Fibroblast of lung (primary cell): ENCODE measurements at regions not wholly inside any gene's neighbourhood (a gene's known extent, or its start where the extent isn't known, plus 50 kb on each side); places are given as distances from the start of the nearest gene placed in this dataset.

Experiments used
- EZH2 ChIP-seq: IDR thresholded peaks from 2 replicates; pipeline ENCODE4 v1.5.1; 2012; ENCODE audit warnings: low read length, control low read depth, mild to moderate bottlenecking; ENCODE audit errors: missing control alignments
- TF ChIP-seq, protein P1 (sequence below), 2 donors: IDR thresholded peaks in 1 of 2; conservative IDR thresholded peaks in 1 of 2; 1 replicate in 1 of 2; 2 replicates in 1 of 2; pipeline ENCODE4 v1.5.1; 2011 to 2012; ENCODE audit warnings: low read length in 2 of 2, control low read depth in 1 of 2, inconsistent platforms in 1 of 2, low read depth in 1 of 2, mild to moderate bottlenecking in 1 of 2

DNA sequence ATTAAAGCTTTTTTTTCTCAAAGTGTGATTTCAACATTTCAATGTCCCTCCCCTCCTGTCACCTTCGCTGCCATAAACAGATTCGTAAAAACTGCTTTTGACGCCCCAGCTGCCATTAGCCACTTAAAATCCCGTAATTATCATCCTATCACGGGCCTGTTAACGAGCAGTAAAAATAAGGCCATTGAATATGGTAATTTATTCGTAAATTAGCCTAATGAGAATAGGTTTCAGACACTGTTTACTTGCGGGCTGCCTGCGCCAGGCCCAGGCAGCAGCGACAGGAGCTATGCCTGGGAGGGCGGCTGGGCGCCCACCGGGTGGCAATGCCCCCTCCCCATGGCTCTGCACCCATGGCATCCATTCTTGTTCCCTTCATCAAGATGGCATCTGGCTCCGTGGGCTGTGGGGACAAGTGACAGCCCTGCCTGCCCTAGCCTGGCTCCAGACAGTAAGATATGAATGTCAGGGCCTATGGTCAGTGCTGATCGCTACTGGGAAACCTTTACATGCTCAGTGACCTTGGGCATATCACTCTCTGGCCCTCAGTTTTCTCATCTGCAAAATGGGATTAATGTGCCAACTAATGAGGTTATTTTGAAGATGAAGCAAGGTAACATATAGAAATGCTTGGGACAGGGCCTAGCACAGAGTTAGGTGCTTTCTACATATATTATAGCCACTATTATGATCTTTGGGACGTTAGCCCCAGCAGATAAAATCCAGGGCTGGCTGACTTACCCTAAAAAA is 500.8 kb downstream of the MN1 start:
- TF ChIP-seq, protein P1, sequence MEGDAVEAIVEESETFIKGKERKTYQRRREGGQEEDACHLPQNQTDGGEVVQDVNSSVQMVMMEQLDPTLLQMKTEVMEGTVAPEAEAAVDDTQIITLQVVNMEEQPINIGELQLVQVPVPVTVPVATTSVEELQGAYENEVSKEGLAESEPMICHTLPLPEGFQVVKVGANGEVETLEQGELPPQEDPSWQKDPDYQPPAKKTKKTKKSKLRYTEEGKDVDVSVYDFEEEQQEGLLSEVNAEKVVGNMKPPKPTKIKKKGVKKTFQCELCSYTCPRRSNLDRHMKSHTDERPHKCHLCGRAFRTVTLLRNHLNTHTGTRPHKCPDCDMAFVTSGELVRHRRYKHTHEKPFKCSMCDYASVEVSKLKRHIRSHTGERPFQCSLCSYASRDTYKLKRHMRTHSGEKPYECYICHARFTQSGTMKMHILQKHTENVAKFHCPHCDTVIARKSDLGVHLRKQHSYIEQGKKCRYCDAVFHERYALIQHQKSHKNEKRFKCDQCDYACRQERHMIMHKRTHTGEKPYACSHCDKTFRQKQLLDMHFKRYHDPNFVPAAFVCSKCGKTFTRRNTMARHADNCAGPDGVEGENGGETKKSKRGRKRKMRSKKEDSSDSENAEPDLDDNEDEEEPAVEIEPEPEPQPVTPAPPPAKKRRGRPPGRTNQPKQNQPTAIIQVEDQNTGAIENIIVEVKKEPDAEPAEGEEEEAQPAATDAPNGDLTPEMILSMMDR (conservative IDR thresholded peaks at IDR 0.05 in 1 of 2, IDR thresholded peaks at IDR 0.05 in 1 of 2; ENCODE audit: low read depth in 1 of 2, low read length in 2 of 2): no peak
- no peak for TF ChIP-seq EZH2
